Right lobe of liver (tissue), 6 donors: ENCODE measurements at regions not wholly inside any gene's neighbourhood (a gene's known extent, or its start where the extent isn't known, plus 50 kb on each side); places are given as distances from the start of the nearest gene placed in this dataset.

Experiments used
- ATAC-seq, 4 donors: fragments of 200-7000 bp; cut with Tn5 transposase; one replicate each; pipeline ENCODE4 v1.9.1; 2020; ENCODE audit warnings: mild to moderate bottlenecking in 4 of 4, moderate library complexity in 4 of 4
- DNase-seq, 3 donors: peaks; one replicate each; pipeline ENCODE4 v3.0.0-alpha.2; 2020
- H3K27ac ChIP-seq, 3 donors: fragments of 200-600 bp; one replicate each; pipeline ENCODE4 v1.8.0; 2022
- H3K27me3 ChIP-seq, 2 donors: fragments of 200-600 bp; one replicate each; pipeline ENCODE4 v1.8.0; 2022
- H3K36me3 ChIP-seq, 4 donors: fragments of 200-600 bp; sonication (generic) in 1 of 4; one replicate each; pipeline versions ENCODE4 v1.5.1 to v1.8.0; 2017 to 2022; ENCODE audit warnings: control low read depth in 1 of 4
- H3K4me1 ChIP-seq, 4 donors: fragments of 200-600 bp; sonication (generic) in 1 of 4; one replicate each; pipeline versions ENCODE4 v1.5.1 to v1.8.0; 2017 to 2022; ENCODE audit warnings: control low read depth in 1 of 4
- H3K4me3 ChIP-seq, 3 donors: fragments of 200-600 bp; one replicate each; pipeline ENCODE4 v1.8.0; 2022
- H3K9me3 ChIP-seq, 4 donors: fragments of 200-600 bp; sonication (generic) in 1 of 4; one replicate each; pipeline versions ENCODE4 v1.5.1 to v1.8.0; 2017 to 2022; ENCODE audit warnings: control low read depth in 1 of 4
- CTCF ChIP-seq, 4 donors: fragments of 200-600 bp in 3 of 4; fragments of 450-650 bp in 1 of 4; IDR thresholded peaks; one replicate each; pipeline versions ENCODE4 v1.5.1 to v1.8.0; 2016 to 2022; ENCODE audit warnings: antibody characterized with exemption in 4 of 4, mild to moderate bottlenecking in 2 of 4
- POLR2A ChIP-seq: fragments of 450-650 bp; IDR thresholded peaks from one replicate; pipeline ENCODE4 v1.6.1; 2017; ENCODE audit warnings: antibody characterized with exemption, mild to moderate bottlenecking
- WGBS: methylation state at CpG from one replicate; pipeline ENCODE4 v1.1.6; 2018; ENCODE audit warnings: low coverage, low lambda C conversion rate; ENCODE audit not compliant: insufficient coverage; ENCODE audit errors: missing lambda C conversion rate; 5-methylcytosine and 5-hydroxymethylcytosine counted together
- intact Hi-C, 2 donors: fragments of 100-400 bp; cut with DNase I; formaldehyde crosslinking; loops; one replicate each; pipeline versions ENCODE4 v1.11.2 to v1.14.1; 2022
- donor health status: DM: no; HTN: yes; CAD: no.
- donor health status: DM: no; HTN: no; CAD: no.
- donor health status: DM: no; HTN: no; CAD: no.
- donor health status: DM: no; HTN: yes; CAD: no.
- donor health status: DM: no; HTN: yes; CAD: no.

- peak in 2 of 4 donors; percentile 14 to 71 for ATAC-seq
- H3K27me3 ChIP-seq: no peaks in the 10 kb centered on the region
- 46% methylated on average over 3 of the region's 4 CpGs for WGBS
- no peak for DNase-seq
- TF ChIP-seq CTCF (IDR thresholded peaks at IDR 0.05): no peak
- TF ChIP-seq POLR2A: no peak
- H3K27ac ChIP-seq: no peak overlapping the region
- H3K9me3 ChIP-seq: no peaks in the 10 kb centered on the region
- no peaks in the 10 kb centered on the region for H3K4me1 ChIP-seq
- intact Hi-C loops: no loop called here
- no peak overlapping the region for H3K4me3 ChIP-seq
- H3K36me3 ChIP-seq: no peaks in the 10 kb centered on the region
Observed at GRCh38 chr18:56508370-56509036, 129.9 kb downstream of the TXNL1 start.

- intact Hi-C loops: no loop called here
- H3K4me1 ChIP-seq: no peaks in the 10 kb centered on the region
- no peak for TF ChIP-seq POLR2A
- TF ChIP-seq CTCF (IDR thresholded peaks at IDR 0.05): no peak
Observed at GRCh38 chr18:56505971-56506370, 132.4 kb downstream of the TXNL1 start.

GRCh38 chr18:56505293-56505692 lies 133.1 kb downstream of the TXNL1 start:
- Histone ChIP-seq H3K9me3 (peaks cover 0 to 3% (median 0%) of the 10 kb centered on the region in 4 donors), H3K27ac (no peak overlapping the region), H3K27me3 (no peaks in the 10 kb centered on the region), H3K4me1 (no peaks in the 10 kb centered on the region), H3K36me3 (no peaks in the 10 kb centered on the region), H3K4me3 (no peak overlapping the region)
- intact Hi-C loops: no loop called here
- DNase-seq: no peak
- 94% methylated on average over 2 of the region's 3 CpGs for WGBS
- no peak for ATAC-seq
- no peak for TF ChIP-seq CTCF (IDR thresholded peaks at IDR 0.05)
- no peak for TF ChIP-seq POLR2A

More at GRCh38 chr18:56505971-56506370, 132.4 kb downstream of the TXNL1 start:
- DNase-seq (no peak), ATAC-seq (no peak)
- H3K36me3 ChIP-seq: no peaks in the 10 kb centered on the region
- H3K27ac ChIP-seq: no peak overlapping the region
- H3K4me3 ChIP-seq: no peak overlapping the region
- no peaks in the 10 kb centered on the region for H3K27me3 ChIP-seq
- no peaks in the 10 kb centered on the region for H3K9me3 ChIP-seq

GRCh38 chr18:56501896-56502295 lies 136.5 kb downstream of the TXNL1 start:
- WGBS: 69% methylated on average over 3 of the region's 3 CpGs
- Histone ChIP-seq H3K4me3 (no peak overlapping the region), H3K27me3 (no peaks in the 10 kb centered on the region), H3K27ac (no peak overlapping the region), H3K4me1 (no peaks in the 10 kb centered on the region), H3K9me3 (peaks cover 0 to 3% (median 0%) of the 10 kb centered on the region in 4 donors), H3K36me3 (no peaks in the 10 kb centered on the region)
- ATAC-seq: no peak
- no peak for DNase-seq
- no peak for TF ChIP-seq POLR2A
- intact Hi-C loops: no loop called here

- intact Hi-C loops: no loop called here
- no peak overlapping the region for H3K4me3 ChIP-seq
- no peak for TF ChIP-seq POLR2A
- TF ChIP-seq CTCF (IDR thresholded peaks at IDR 0.05): no peak
- H3K4me1 ChIP-seq: no peaks in the 10 kb centered on the region
- ATAC-seq (no peak), DNase-seq (no peak)
- peaks cover 0 to 3% (median 0%) of the 10 kb centered on the region in 4 donors for H3K9me3 ChIP-seq
- no peaks in the 10 kb centered on the region for H3K36me3 ChIP-seq
- no peak overlapping the region for H3K27ac ChIP-seq
- 72% methylated on average over 3 of the region's 3 CpGs for WGBS
- no peaks in the 10 kb centered on the region for H3K27me3 ChIP-seq
Observed at GRCh38 chr18:56495884-56496283, 142.5 kb downstream of the TXNL1 start.
